Gastrocnemius medialis (tissue), 4 donors: ENCODE measurements at regions not wholly inside any gene's neighbourhood (a gene's known extent, or its start where the extent isn't known, plus 50 kb on each side); places are given as distances from the start of the nearest gene placed in this dataset.

Experiments
- POLR2A ChIP-seq, 2 donors: fragments of 450-650 bp; IDR thresholded peaks; one replicate each; pipeline ENCODE4 v1.6.1; 2017; ENCODE audit warnings: antibody characterized with exemption in 2 of 2, mild to moderate bottlenecking in 2 of 2, moderate library complexity in 2 of 2
- TF ChIP-seq, protein P1 (sequence below), 5 experiments: fragments of 450-650 bp in 3 of 5; fragments of 200-600 bp in 2 of 5; sonication (generic) in 2 of 5; IDR thresholded peaks in 4 of 5; conservative IDR thresholded peaks in 1 of 5; 1 replicate in 4 of 5; 2 replicates in 1 of 5; pipeline ENCODE4 v1.5.1; 2016 to 2019; ENCODE audit warnings: antibody characterized with exemption in 5 of 5, mild to moderate bottlenecking in 3 of 5, moderate library complexity in 3 of 5

DNA sequence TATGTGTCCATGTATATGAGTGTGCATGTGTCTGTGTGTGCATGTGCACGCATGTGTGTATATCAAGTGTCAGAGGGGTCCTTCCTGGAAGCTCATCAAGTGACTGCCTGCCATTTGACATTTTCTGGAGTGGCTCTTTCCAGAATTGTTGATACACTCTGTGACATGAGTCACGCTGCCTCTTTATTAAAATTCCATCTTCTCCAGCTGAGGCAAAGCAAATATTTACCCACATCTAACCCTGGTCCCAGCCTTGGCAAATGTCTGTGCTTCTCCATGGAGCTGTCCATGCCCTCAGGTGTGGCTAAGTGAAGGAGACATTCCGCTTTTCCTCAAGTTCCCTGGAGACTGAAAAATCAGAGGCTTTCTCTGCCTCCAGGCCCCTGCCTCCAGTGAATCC lies 88.2 kb upstream of the MBNL2 start:
- TF ChIP-seq POLR2A (IDR thresholded peaks at IDR 0.05) = no peak
- TF ChIP-seq, protein P1, sequence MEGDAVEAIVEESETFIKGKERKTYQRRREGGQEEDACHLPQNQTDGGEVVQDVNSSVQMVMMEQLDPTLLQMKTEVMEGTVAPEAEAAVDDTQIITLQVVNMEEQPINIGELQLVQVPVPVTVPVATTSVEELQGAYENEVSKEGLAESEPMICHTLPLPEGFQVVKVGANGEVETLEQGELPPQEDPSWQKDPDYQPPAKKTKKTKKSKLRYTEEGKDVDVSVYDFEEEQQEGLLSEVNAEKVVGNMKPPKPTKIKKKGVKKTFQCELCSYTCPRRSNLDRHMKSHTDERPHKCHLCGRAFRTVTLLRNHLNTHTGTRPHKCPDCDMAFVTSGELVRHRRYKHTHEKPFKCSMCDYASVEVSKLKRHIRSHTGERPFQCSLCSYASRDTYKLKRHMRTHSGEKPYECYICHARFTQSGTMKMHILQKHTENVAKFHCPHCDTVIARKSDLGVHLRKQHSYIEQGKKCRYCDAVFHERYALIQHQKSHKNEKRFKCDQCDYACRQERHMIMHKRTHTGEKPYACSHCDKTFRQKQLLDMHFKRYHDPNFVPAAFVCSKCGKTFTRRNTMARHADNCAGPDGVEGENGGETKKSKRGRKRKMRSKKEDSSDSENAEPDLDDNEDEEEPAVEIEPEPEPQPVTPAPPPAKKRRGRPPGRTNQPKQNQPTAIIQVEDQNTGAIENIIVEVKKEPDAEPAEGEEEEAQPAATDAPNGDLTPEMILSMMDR (IDR thresholded peaks at IDR 0.05 in 4 of 5, conservative IDR thresholded peaks at IDR 0.05 in 1 of 5) = no peak
